ENCODE measurements at regions not wholly inside any gene's neighbourhood (a gene's known extent, or its start where the extent isn't known, plus 50 kb on each side); places are given as distances from the start of the nearest gene placed in this dataset.

GRCh38 chr1:56436912-56437417, 142.4 kb downstream of the PLPP3 start:
- TF ChIP-seq POLR2A (IDR thresholded peaks at IDR 0.05), result no peak
- no peak for TF ChIP-seq CTCF (IDR thresholded peaks at IDR 0.05)

Data from lower leg skin (tissue), 3 donors.